Mesenchymal stem cell (in vitro differentiated cells and primary cell): ENCODE measurements at regions not wholly inside any gene's neighbourhood (a gene's known extent, or its start where the extent isn't known, plus 50 kb on each side); places are given as distances from the start of the nearest gene placed in this dataset.

ENCODE experiments used
- DNase-seq: peaks from one replicate; pipeline ENCODE4 v3.0.0-alpha.2; 2013
- H2AFZ ChIP-seq: one replicate; pipeline ENCODE4 v1.6.1; 2013; ENCODE audit warnings: low read depth, mild to moderate bottlenecking, control low read depth, inconsistent platforms, low read length, moderate library complexity
- H2AK5ac ChIP-seq: 2 replicates; pipeline ENCODE4 v1.6.1; 2013; ENCODE audit warnings: low read length, moderate library complexity, mild to moderate bottlenecking, inconsistent platforms; ENCODE audit not compliant: severe bottlenecking
- H2BK120ac ChIP-seq: one replicate; pipeline ENCODE4 v1.6.1; 2013; ENCODE audit warnings: low read depth, mild to moderate bottlenecking, inconsistent platforms, low read length, moderate library complexity
- H2BK12ac ChIP-seq, 2 experiments: one replicate each; pipeline ENCODE4 v1.6.1; 2013; ENCODE audit warnings: inconsistent platforms in 2 of 2, low read length in 2 of 2, mild to moderate bottlenecking in 2 of 2, moderate library complexity in 2 of 2, control low read depth in 1 of 2
- H2BK15ac ChIP-seq: one replicate; pipeline ENCODE4 v1.6.1; 2013; ENCODE audit warnings: mild to moderate bottlenecking, low read depth, inconsistent platforms; ENCODE audit not compliant: poor library complexity, severe bottlenecking
- H2BK5ac ChIP-seq: 2 replicates; pipeline ENCODE4 v1.6.1; 2013; ENCODE audit warnings: low read depth, mild to moderate bottlenecking, low read length, control low read depth, inconsistent platforms; ENCODE audit not compliant: poor library complexity, severe bottlenecking
- H3K14ac ChIP-seq, 2 experiments: one replicate each; pipeline ENCODE4 v1.6.1; 2013; ENCODE audit warnings: inconsistent platforms in 2 of 2, low read length in 2 of 2, control low read depth in 1 of 2, mild to moderate bottlenecking in 1 of 2, moderate library complexity in 1 of 2
- H3K18ac ChIP-seq, 2 experiments: one replicate each; pipeline ENCODE4 v1.6.1; 2013; ENCODE audit warnings: inconsistent platforms in 2 of 2, low read length in 2 of 2, control low read depth in 1 of 2, low read depth in 1 of 2, mild to moderate bottlenecking in 1 of 2
- H3K23ac ChIP-seq, 2 experiments: one replicate each; pipeline ENCODE4 v1.6.1; 2013; ENCODE audit warnings: inconsistent platforms in 2 of 2, low read length in 2 of 2, mild to moderate bottlenecking in 2 of 2, moderate library complexity in 2 of 2, control low read depth in 1 of 2
- H3K27ac ChIP-seq: 2 replicates; pipeline ENCODE4 v1.5.1; 2013; ENCODE audit warnings: mild to moderate bottlenecking, moderate library complexity, low read length, control low read depth, inconsistent platforms; ENCODE audit not compliant: poor library complexity, severe bottlenecking
- H3K27me3 ChIP-seq, 2 experiments: 2 replicates each; pipeline versions ENCODE4 v1.6.1 to v1.7.0; 2013; ENCODE audit warnings: low read length in 2 of 2, mild to moderate bottlenecking in 2 of 2, moderate library complexity in 2 of 2, control low read depth in 1 of 2, inconsistent platforms in 1 of 2; ENCODE audit not compliant: control insufficient read depth in 1 of 2, insufficient read depth in 1 of 2
- H3K36me3 ChIP-seq, 2 experiments: 2 replicates each; pipeline versions ENCODE4 v1.6.1 to v1.7.0; 2013; ENCODE audit warnings: low read length in 2 of 2, control low read depth in 1 of 2, inconsistent platforms in 1 of 2, low read depth in 1 of 2, mild to moderate bottlenecking in 1 of 2; ENCODE audit not compliant: insufficient read depth in 2 of 2, control insufficient read depth in 1 of 2
- H3K4ac ChIP-seq, 2 experiments: one replicate each; pipeline ENCODE4 v1.6.1; 2013; ENCODE audit warnings: inconsistent platforms in 2 of 2, low read length in 2 of 2, mild to moderate bottlenecking in 2 of 2, moderate library complexity in 2 of 2, control low read depth in 1 of 2, low read depth in 1 of 2
- H3K4me1 ChIP-seq: 2 replicates; pipeline ENCODE4 v1.6.1; 2013; ENCODE audit warnings: low read depth, low read length, control low read depth; ENCODE audit not compliant: control insufficient read depth, insufficient read depth
- H3K4me2 ChIP-seq: 2 replicates; pipeline ENCODE4 v1.6.1; 2013; ENCODE audit warnings: low read length, mild to moderate bottlenecking, inconsistent platforms; ENCODE audit not compliant: poor library complexity, severe bottlenecking
- H3K4me3 ChIP-seq, 2 experiments: 2 replicates each; pipeline versions ENCODE4 v1.5.1 to v1.7.0; 2013; ENCODE audit warnings: low read length in 2 of 2, mild to moderate bottlenecking in 2 of 2, control low read depth in 1 of 2, low read depth in 1 of 2; ENCODE audit not compliant: insufficient read depth in 1 of 2
- H3K79me1 ChIP-seq: replicated peaks from 2 replicates; pipeline ENCODE4 v1.6.1; 2013; ENCODE audit warnings: mild to moderate bottlenecking, control low read depth, low read length, inconsistent platforms; ENCODE audit not compliant: poor library complexity, severe bottlenecking
- H3K9ac ChIP-seq: 2 replicates; pipeline ENCODE4 v1.7.0; 2013; ENCODE audit warnings: mild to moderate bottlenecking, low read length, moderate library complexity
- H3K9me3 ChIP-seq: 2 replicates; pipeline ENCODE4 v1.7.0; 2013; ENCODE audit warnings: mild to moderate bottlenecking, low read length; ENCODE audit not compliant: control insufficient read depth
- H4K8ac ChIP-seq: one replicate; pipeline ENCODE4 v1.6.1; 2013; ENCODE audit warnings: inconsistent platforms, mild to moderate bottlenecking, low read length, moderate library complexity
- H4K91ac ChIP-seq: one replicate; pipeline ENCODE4 v1.6.1; 2013; ENCODE audit warnings: mild to moderate bottlenecking, low read length, inconsistent platforms
- WGBS: methylation state at CpG from one replicate; pipeline ENCODE4 v1.1.7; 2013; ENCODE audit warnings: mixed read lengths; 5-methylcytosine and 5-hydroxymethylcytosine counted together

DNA sequence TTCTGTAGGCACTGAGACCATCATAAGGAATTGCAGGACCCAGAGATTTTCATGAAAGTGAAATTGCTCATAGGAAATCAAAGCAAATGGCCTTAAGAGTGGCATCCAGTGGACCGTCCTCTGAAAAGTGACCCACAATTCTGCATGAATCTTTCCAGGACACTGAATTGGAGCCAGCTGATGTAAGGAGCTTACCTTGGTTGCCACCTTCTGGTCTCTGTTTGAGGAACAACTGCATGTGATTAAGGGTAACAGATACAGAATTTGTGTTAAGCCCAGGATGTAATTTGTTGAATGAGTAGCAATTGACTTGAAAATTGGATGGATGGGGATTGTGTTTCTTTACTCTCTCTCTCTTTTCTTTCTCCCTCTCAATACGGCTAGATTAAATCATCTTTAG lies 49.9 kb upstream of the GAS1 start:
- Histone ChIP-seq H2BK5ac (no peak overlapping the region), H3K4me2 (no peak overlapping the region), H3K9me3 (peaks cover 7% of the 10 kb centered on the region), H3K9ac (no peak overlapping the region), H4K8ac (no peak overlapping the region), H3K23ac (no peak overlapping the region), H4K91ac (no peak overlapping the region), H2BK120ac (no peak overlapping the region), H3K18ac (no peak overlapping the region), H2BK15ac (no peak overlapping the region), H3K79me1 (no peaks in the 10 kb centered on the region), H3K4ac (no peak overlapping the region), H3K27me3 (no peaks in the 10 kb centered on the region), H2AK5ac (no peak overlapping the region), H3K4me1 (no peaks in the 10 kb centered on the region), H2BK12ac (no peak overlapping the region), H3K14ac (no peak overlapping the region), H2AFZ (no peak overlapping the region), H3K4me3 (no peak overlapping the region), H3K36me3 (no peaks in the 10 kb centered on the region), H3K27ac (no peak overlapping the region)
- DNase-seq, result no peak
- WGBS, result 44% methylated on average over 2 of the region's 2 CpGs

DNA sequence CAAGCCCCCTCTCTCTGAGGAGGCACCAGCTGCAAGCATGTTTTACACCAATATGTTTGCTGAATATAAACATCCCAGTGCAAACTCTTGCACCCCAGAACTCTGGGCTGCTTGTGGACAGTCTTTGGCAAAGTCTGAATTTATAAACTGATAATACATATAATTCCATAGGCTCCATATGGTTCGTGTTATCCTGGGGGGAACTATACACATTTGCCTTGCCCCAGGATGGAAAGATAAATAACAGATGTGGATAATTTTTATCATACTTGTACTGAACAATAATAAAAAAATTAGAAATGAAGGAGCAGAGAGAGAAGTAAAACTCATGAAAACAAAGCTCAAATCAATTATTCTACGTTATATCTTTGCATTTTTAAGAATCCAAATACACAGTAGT lies 50.6 kb upstream of the GAS1 start:
- Histone ChIP-seq H3K79me1 (no peaks in the 10 kb centered on the region), H2AK5ac (no peak overlapping the region)

DNA sequence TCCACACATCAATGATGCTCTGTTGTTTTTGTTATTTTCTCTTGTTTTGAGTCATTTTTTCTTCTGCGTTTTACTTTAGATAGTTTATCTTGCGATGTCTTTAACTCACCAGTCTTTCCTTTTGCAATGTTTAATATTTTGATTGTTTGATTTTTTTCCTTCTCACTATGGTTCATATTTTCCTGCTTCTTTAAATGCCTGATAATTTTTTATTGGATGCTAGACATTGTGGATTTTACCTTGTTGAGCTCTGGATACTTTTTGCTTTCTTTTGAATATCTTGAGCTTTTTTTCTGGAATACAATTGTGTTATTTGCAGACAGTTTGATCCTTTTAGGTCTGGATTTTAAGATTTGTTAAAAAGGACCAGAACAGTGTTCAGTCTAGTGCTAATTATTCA lies 55.2 kb upstream of the GAS1 start:
- no peak overlapping the region for H3K27ac ChIP-seq
- peaks cover 10% of the 10 kb centered on the region for H3K9me3 ChIP-seq
- H3K18ac ChIP-seq, result no peak overlapping the region
- H3K36me3 ChIP-seq, result no peaks in the 10 kb centered on the region
- no peak overlapping the region for H3K23ac ChIP-seq
- H2BK120ac ChIP-seq, result no peak overlapping the region
- no peak overlapping the region for H2BK5ac ChIP-seq
- no peak overlapping the region for H2AFZ ChIP-seq
- no peaks in the 10 kb centered on the region for H3K27me3 ChIP-seq
- H2AK5ac ChIP-seq, result no peak overlapping the region
- no peak overlapping the region for H2BK12ac ChIP-seq
- H2BK15ac ChIP-seq, result no peak overlapping the region
- WGBS, result no CpG with 5 or more reads among the region's 2 CpGs
- no peak overlapping the region for H4K91ac ChIP-seq
- H3K4me2 ChIP-seq, result no peak overlapping the region
- no peaks in the 10 kb centered on the region for H3K4me1 ChIP-seq
- H3K9ac ChIP-seq, result no peak overlapping the region
- H3K14ac ChIP-seq, result no peak overlapping the region
- no peak for DNase-seq
- H3K4ac ChIP-seq, result no peak overlapping the region
- no peak overlapping the region for H4K8ac ChIP-seq
- H3K79me1 ChIP-seq, result no peaks in the 10 kb centered on the region
- no peak overlapping the region for H3K4me3 ChIP-seq

More for the DNA sequence above, 50.6 kb upstream of the GAS1 start:
- Histone ChIP-seq H4K91ac (no peak overlapping the region), H4K8ac (no peak overlapping the region), H3K18ac (no peak overlapping the region), H3K9me3 (peaks cover 10% of the 10 kb centered on the region), H3K23ac (no peak overlapping the region), H2BK12ac (no peak overlapping the region), H3K27ac (no peak overlapping the region), H2BK120ac (no peak overlapping the region), H3K36me3 (no peaks in the 10 kb centered on the region), H2BK15ac (no peak overlapping the region), H3K27me3 (no peaks in the 10 kb centered on the region), H3K9ac (no peak overlapping the region), H3K4me2 (no peak overlapping the region), H3K14ac (no peak overlapping the region), H2BK5ac (no peak overlapping the region), H3K4ac (no peak overlapping the region), H3K4me1 (no peaks in the 10 kb centered on the region), H3K4me3 (no peak overlapping the region), H2AFZ (no peak overlapping the region)
- no peak for DNase-seq
- no CpG with 5 or more reads among the region's 2 CpGs for WGBS

DNA sequence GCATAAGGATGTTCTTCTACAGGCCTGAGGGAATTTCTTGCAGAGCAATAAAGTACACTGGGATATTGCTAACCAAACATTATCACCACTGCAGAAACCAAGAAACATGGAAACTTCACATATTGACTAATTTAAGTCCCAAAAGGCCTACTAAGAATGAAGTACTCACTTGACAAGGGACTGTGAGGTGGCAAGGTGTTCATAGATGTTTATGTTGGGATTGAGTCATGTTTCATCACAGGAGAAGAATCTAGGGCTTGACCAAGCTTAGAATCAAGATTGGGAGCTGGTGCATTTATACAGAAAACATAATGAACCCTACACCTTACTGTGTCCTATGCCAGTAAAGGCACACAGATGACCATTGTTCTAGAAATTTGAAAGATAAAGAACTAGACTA lies 56.7 kb upstream of the GAS1 start:
- Histone ChIP-seq H3K23ac (no peak overlapping the region), H4K91ac (no peak overlapping the region), H3K4me2 (no peak overlapping the region), H2BK15ac (no peak overlapping the region), H3K9me3 (peaks cover 10% of the 10 kb centered on the region), H2AK5ac (no peak overlapping the region), H3K27me3 (no peaks in the 10 kb centered on the region), H4K8ac (no peak overlapping the region), H3K18ac (no peak overlapping the region), H3K14ac (no peak overlapping the region), H3K4me3 (no peak overlapping the region), H3K4ac (no peak overlapping the region), H3K9ac (no peak overlapping the region), H3K36me3 (no peaks in the 10 kb centered on the region), H3K27ac (no peak overlapping the region), H2BK12ac (no peak overlapping the region), H3K79me1 (no peaks in the 10 kb centered on the region), H3K4me1 (no peaks in the 10 kb centered on the region), H2BK120ac (no peak overlapping the region), H2BK5ac (no peak overlapping the region), H2AFZ (no peak overlapping the region)
- DNase-seq, result no peak
